HG03039 (cell line): ENCODE measurements at regions not wholly inside any gene's neighbourhood (a gene's known extent, or its start where the extent isn't known, plus 50 kb on each side); places are given as distances from the start of the nearest gene placed in this dataset.
"Not testable (repeated sequence)": the region's sequence is repeated elsewhere in the genome, so short reads cannot be mapped to it uniquely, and the experiment has no call there.

Experiments used
- ATAC-seq: cut with Tn5 transposase; IDR thresholded peaks from one replicate; pipeline ENCODE4 v1.9.1; 2021; ENCODE audit warnings: mild to moderate bottlenecking, moderate library complexity; ENCODE audit not compliant: unreplicated experiment

GRCh38 chr1:184889166-184889565 lies 85.1 kb downstream of the NIBAN1 start:
- no peak for ATAC-seq

GRCh38 chr1:184888505-184888904 lies 85.8 kb downstream of the NIBAN1 start:
- ATAC-seq, result no peak

- no peak for ATAC-seq
Measured at GRCh38 chr1:184882957-184883815, 91.1 kb downstream of the NIBAN1 start.

GRCh38 chr1:184881941-184882913 lies 92.1 kb downstream of the NIBAN1 start:
- ATAC-seq, result no peak

GRCh38 chr1:184879876-184880557 lies 94.3 kb downstream of the NIBAN1 start:
- no peak for ATAC-seq

- ATAC-seq, result no peak
Measured at GRCh38 chr1:184878602-184879001, 95.7 kb downstream of the NIBAN1 start.

- ATAC-seq, result no peak
Measured at GRCh38 chr1:184878002-184878401, 96.3 kb downstream of the NIBAN1 start.

GRCh38 chr1:184876015-184876414 lies 98.3 kb downstream of the NIBAN1 start:
- ATAC-seq, result not testable (repeated sequence)

- ATAC-seq, result no peak
Measured at GRCh38 chr1:184875218-184875617, 99.1 kb downstream of the NIBAN1 start.

- ATAC-seq, result no peak
Measured at GRCh38 chr1:184870319-184870718, 104.0 kb downstream of the NIBAN1 start.

- no peak for ATAC-seq
Measured at GRCh38 chr1:184867866-184868689, 106.2 kb downstream of the NIBAN1 start.

GRCh38 chr1:184866991-184867788 lies 107.1 kb downstream of the NIBAN1 start:
- peak; percentile 88 for ATAC-seq

- peak; percentile 15 for ATAC-seq
Measured at GRCh38 chr1:184866586-184866985, 107.7 kb downstream of the NIBAN1 start.

GRCh38 chr1:184865831-184866230 lies 108.5 kb downstream of the NIBAN1 start:
- no peak for ATAC-seq

- ATAC-seq, result no peak
Measured at GRCh38 chr1:184861755-184862336, 107.2 kb upstream of the EDEM3 start.

- ATAC-seq, result peak; percentile 70
Measured at GRCh38 chr1:184860985-184861754, 106.5 kb upstream of the EDEM3 start.

GRCh38 chr1:184860535-184860934 lies 105.9 kb upstream of the EDEM3 start:
- ATAC-seq, result peak; percentile 12
